ENCODE measurements at regions not wholly inside any gene's neighbourhood (a gene's known extent, or its start where the extent isn't known, plus 50 kb on each side); places are given as distances from the start of the nearest gene placed in this dataset.

- TF ChIP-seq FOSB (CRISPR knock-in tag; IDR thresholded peaks at IDR 0.05) (no peak), CTCF (IDR thresholded peaks at IDR 0.05) (no peak), REST (IDR thresholded peaks at IDR 0.05) (no peak)
Observed at GRCh38 chr4:155543126-155543765, 123.4 kb upstream of the GUCY1A1 start.

Data from A549 (cell line).